NCI-H82 treated with DMSO at 0.1 percent for 48 hours (cell line): ENCODE measurements at regions not wholly inside any gene's neighbourhood (a gene's known extent, or its start where the extent isn't known, plus 50 kb on each side); places are given as distances from the start of the nearest gene placed in this dataset.

Experiments
- DNase-seq: peaks from one replicate; lab custom pipeline; 2025; ENCODE audit not compliant: unreplicated experiment; lab: John Stamatoyannopoulos, UW

GRCh38 chr21:18191139-18191538 is 53.5 kb upstream of the CHODL start:
- no peak for DNase-seq

GRCh38 chr21:18178509-18178908 is 66.1 kb upstream of the CHODL start:
- no peak for DNase-seq

- DNase-seq: no peak
Measured at GRCh38 chr21:18174370-18174769, 70.3 kb upstream of the CHODL start.

GRCh38 chr21:18170829-18171228 is 73.8 kb upstream of the CHODL start:
- DNase-seq: no peak

DNA sequence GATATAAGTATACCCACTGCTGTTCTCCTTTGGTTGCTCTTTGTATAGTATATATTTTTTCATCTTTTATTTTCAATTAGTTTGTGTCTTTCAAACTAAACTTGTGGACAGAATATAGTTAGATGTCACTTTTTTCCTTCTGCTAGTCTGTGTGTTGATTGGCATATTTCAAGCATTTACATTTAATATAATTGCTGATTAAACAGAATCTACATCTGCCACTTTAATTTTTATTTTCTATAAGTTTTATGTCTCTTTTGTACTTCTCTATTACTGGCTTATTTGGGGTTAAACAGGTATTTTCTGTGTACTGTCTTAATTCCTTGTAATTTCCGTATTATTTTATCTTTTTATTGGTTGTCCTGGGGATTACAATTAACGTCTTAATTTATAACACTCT is 74.4 kb upstream of the CHODL start:
- no peak for DNase-seq

GRCh38 chr21:18168108-18168507 is 76.5 kb upstream of the CHODL start:
- DNase-seq: no peak

DNA sequence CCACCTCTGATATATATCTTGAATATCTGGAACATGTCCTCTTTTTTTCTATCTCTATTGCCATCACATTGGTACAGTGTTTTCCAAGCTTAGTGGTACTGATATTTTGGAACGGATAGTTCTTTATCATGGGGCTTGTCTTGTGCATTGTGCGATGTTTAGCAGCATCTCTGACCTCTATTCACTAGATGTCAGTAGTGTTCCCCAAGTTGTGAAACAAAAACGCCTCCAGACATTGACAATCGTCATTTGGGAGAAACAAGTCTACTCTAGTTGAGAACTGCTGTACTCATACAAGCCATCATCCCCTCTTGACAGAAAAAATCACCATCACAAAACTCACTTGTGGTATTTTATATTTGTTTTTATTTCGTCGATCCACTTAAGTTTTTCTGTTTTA is 79.7 kb upstream of the CHODL start:
- DNase-seq: no peak

GRCh38 chr21:18164483-18164882 is 80.2 kb upstream of the CHODL start:
- no peak for DNase-seq

DNA sequence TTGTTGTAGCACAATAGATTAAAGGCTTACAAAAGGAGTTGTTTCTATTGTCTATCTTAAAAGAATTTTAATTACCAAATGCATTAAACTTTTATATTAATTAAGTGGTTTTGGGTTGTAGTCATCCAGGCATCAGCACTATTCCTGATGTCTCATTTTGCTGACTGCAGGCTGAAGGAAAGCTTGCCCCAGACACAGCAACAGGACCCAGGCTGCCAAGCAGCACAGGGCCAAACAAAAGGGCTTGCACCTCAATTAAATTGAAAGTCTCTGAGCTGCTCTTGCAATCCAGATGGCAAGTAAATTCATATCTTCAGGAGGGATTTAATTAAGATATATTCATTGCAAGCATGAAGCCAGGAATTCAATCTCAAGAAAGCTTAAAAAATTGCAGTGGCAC is 80.7 kb upstream of the CHODL start:
- no peak for DNase-seq

DNA sequence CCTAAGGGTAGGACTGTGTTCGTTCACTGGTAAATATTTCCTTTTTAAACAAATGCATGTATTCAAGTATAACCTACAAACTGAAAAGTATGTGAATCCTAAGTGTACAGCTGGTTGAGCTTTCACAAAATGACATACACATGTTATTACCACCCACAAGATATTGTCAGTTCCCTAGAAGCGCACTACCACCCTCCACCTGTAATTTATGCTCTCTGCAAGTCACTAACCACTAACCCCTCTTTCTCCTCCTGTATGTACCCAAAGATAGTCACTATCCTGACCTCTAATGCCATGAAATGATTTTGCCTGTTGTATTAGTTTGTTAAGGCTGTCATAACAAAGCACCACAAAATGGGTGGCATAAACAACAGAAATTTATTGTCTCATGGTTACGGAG is 82.8 kb upstream of the CHODL start:
- DNase-seq: no peak

DNA sequence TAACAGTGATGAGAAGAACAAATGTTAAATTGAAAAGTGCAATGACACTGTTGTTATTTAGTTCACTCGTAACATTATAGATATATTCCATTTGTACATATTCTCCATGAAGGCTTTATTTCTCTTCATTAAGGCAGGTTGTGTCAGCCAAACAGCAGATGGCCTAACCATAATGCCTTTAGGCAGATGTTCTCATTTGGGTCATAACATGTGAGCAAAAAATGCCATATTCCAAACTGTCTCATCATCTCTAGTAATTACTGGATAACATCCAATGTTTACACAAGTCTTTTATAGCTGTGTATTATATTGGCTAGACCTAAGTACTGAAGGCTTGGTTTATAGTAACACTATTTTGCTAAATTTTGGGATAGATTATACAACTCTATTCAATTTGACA is 87.2 kb upstream of the CHODL start:
- no peak for DNase-seq

DNA sequence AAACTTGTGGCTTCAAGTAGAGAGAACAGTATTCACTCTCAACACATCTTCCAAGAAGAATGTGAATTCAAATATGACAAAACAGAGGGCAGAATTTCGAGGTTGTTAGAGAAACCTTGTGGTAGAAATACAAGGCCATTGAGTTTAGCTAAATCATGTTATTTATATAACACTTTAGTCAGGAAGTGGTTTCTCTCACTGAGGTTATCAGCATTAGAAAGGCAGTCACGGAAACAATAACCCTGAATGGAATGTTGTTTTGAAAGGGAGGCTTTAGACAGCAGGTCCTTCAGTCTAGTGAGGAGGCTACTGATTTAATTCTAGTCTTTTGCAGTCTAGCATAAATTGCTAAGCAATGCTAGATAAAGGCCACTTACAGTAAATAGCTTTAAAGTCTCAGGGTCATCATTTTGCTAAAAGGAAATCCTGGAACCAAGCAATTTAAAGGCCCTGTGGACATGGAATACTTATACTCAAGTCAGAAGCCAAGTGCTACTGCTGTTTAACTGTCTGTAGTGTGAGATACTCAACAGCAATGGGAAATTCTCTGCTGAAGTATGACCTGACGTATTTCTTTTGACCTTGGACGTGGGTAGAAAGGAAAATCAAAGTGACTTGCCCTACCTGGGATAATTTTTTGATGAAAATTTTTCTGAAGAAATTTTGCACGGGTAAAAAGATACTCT is 89.0 kb upstream of the CHODL start:
- DNase-seq: no peak

GRCh38 chr21:18153063-18153462 is 91.6 kb upstream of the CHODL start:
- no peak for DNase-seq

GRCh38 chr21:18152371-18152770 is 92.3 kb upstream of the CHODL start:
- no peak for DNase-seq

DNA sequence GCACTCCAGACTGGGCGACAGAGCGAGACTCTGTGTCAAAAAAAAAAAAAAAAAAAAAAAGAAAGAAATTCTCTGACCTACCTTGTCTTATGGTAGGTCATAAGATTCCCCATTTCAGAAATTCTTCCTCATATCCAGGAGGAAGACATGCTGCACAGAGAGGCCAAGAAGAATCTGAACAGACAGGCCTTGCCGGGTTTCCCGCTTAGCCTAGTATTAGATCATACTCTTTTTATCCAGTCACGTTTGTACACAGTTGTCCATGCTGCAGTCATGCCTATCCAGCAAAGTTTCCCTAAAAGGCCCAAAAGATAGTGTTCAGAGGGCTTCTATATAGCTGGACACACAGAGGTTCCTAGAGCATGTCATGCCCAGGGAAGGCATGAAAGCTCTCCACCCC is 93.6 kb upstream of the CHODL start:
- no peak for DNase-seq

GRCh38 chr21:18148401-18148800 is 96.2 kb upstream of the CHODL start:
- no peak for DNase-seq

GRCh38 chr21:18147678-18148077 is 97.0 kb upstream of the CHODL start:
- no peak for DNase-seq

GRCh38 chr21:18146820-18147219 is 97.8 kb upstream of the CHODL start:
- no peak for DNase-seq

- DNase-seq: no peak
Measured at GRCh38 chr21:18144339-18144738, 100.3 kb upstream of the CHODL start.

DNA sequence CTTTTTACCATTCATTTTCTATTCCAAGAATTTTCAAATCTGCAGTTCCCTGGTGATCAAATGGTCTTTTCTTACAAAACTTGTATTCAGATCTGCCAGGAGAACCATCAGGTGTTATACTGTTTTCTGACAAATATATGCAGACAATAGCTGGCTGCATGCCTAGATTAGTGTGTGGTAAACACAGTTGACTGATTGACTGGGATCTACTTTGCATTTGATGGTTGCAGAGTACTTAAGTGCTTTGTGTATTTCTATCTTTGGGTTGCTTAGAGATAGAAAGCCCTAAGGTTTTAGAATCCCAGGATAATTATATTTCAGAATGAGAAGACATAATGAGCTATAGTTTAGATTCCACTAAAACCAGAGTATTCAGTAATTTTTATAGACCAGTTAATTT is 102.0 kb upstream of the CHODL start:
- DNase-seq: peak; percentile 7

- DNase-seq: no peak
Measured at GRCh38 chr21:18138507-18138906, 106.1 kb upstream of the CHODL start.

DNA sequence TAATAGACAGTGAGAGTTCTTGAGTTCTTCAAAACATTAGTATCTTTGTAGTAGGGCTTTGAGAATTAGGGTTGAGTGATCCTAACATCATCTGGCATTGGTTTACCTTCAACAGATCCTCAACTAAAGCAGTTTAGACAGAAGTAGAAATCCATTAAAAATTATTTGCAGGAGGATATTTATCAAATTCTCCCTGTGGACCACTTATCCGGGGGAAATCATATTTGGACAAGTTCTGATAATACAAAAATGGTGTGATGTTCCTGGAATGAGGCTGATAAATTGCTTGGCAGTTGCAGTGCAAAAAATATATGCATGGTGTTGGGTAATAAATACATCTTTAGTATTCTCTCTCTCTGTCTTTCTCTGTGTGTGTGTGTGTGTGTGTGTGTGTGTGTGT is 115.1 kb upstream of the CHODL start:
- DNase-seq: no peak

DNA sequence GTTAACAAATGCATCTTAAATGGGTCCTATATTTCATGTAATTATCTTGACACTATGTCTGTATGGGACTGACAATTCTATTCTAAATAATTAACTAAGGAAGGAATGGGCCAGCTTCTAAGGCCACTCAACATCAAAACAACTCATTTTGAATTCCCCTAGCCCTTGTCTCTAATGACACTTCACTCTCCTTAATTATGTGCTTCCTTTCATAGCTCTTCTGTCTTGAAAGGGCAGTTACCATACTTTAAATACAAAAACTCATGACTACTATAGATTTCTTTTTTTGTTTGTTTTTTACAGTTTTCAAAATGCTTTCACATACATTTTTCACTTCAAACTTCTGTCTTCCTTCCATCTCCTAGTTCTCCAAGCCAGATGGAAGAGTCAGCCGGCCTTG is 126.1 kb upstream of the CHODL start:
- DNase-seq: no peak

DNA sequence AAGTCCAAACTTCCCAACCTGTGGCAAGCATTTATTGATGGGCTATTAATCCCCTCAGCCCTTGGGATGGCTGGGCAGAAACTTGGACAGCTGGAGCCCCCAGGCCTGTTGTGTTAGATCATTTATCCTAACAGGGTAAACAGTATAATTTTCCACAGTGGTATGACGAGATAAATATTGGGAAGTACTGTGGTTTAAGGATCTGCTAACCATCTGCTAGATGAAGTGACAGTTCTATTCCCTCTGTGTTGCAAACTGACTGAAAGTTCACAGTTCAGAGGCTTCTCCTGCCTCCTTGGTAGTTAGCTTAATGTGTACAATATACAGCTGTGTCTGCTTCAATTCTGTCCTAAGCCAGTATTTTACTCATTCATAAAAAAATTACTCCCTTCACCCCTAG is 127.5 kb upstream of the CHODL start:
- no peak for DNase-seq
